SK-N-SH (cell line): ENCODE measurements at regions not wholly inside any gene's neighbourhood (a gene's known extent, or its start where the extent isn't known, plus 50 kb on each side); places are given as distances from the start of the nearest gene placed in this dataset.

ENCODE experiments used
- CTCF ChIA-PET: fragments of 300-600, 350-600 bp; formaldehyde crosslinking; extraction: SDS; loops from one replicate; lab custom pipeline; 2021; lab: Yijun Ruan, JAX
- POLR2A ChIA-PET: fragments of 350-600 bp; sonication (Branson Sonifier 250); formaldehyde crosslinking; extraction: SDS; loops from one replicate; lab custom pipeline; 2020; ENCODE audit warnings: antibody characterized with exemption, inconsistent platforms; lab: Yijun Ruan, JAX
- DNase-seq: peaks from one replicate; pipeline ENCODE4 v3.0.0; 2012
- H2AFZ ChIP-seq: fragments of 200-600 bp; sonication (generic); 2 replicates; pipeline ENCODE4 v1.8.1; 2016; ENCODE audit warnings: antibody characterized with exemption, mild to moderate bottlenecking, low read depth
- H3F3A ChIP-seq: fragments of 200-600 bp; sonication (generic); replicated peaks from 2 replicates; pipeline ENCODE3; 2016; ENCODE audit warnings: antibody characterized with exemption, mild to moderate bottlenecking; ENCODE audit not compliant: insufficient read depth
- H3K27ac ChIP-seq, 2 experiments: fragments of 200-500 bp in 1 of 2; fragments of 200-600 bp in 1 of 2; sonication (Bioruptor generic) in 1 of 2; sonication (generic), shearing (Covaris generic) in 1 of 2; 2 replicates each; pipeline versions ENCODE4 v1.5.1 to v1.6.1; 2014 to 2016; ENCODE audit warnings: low read depth in 2 of 2, inconsistent platforms in 1 of 2, low read length in 1 of 2, mild to moderate bottlenecking in 1 of 2, mixed read lengths in 1 of 2
- H3K27me3 ChIP-seq: fragments of 200-600 bp; sonication (generic), shearing (Covaris generic); 2 replicates; pipeline ENCODE4 v1.6.1; 2016; ENCODE audit warnings: mixed run types; ENCODE audit not compliant: insufficient read depth
- H3K36me3 ChIP-seq, 2 experiments: fragments of 200-500 bp in 1 of 2; fragments of 200-600 bp in 1 of 2; sonication (Bioruptor generic) in 1 of 2; sonication (generic) in 1 of 2; replicated peaks in 1 of 2; 2 replicates each; pipeline versions ENCODE3 to v1.5.1; 2014 to 2016; ENCODE audit warnings: low read length in 1 of 2, mild to moderate bottlenecking in 1 of 2; ENCODE audit not compliant: insufficient read depth in 2 of 2, control insufficient read depth in 1 of 2
- H3K4me1 ChIP-seq, 2 experiments: fragments of 200-500 bp in 1 of 2; fragments of 200-600 bp in 1 of 2; sonication (Bioruptor generic) in 1 of 2; sonication (generic), shearing (Covaris generic) in 1 of 2; 2 replicates each; pipeline versions ENCODE4 v1.5.1 to v1.6.1; 2014 to 2016; ENCODE audit warnings: low read depth in 1 of 2, low read length in 1 of 2, mixed run types in 1 of 2; ENCODE audit not compliant: insufficient read depth in 2 of 2, control insufficient read depth in 1 of 2
- H3K4me2 ChIP-seq: fragments of 200-600 bp; sonication (generic), shearing (Covaris generic); 2 replicates; pipeline ENCODE4 v1.6.1; 2017; ENCODE audit warnings: mixed run types
- H3K4me3 ChIP-seq, 2 experiments: fragments of 200-500 bp in 1 of 2; fragments of 200-600 bp in 1 of 2; sonication (Bioruptor generic) in 1 of 2; sonication (generic), shearing (Covaris generic) in 1 of 2; 2 replicates each; pipeline versions ENCODE4 v1.5.1 to v1.8.1; 2014 to 2016; ENCODE audit warnings: low read depth in 2 of 2, inconsistent platforms in 1 of 2, low read length in 1 of 2, mild to moderate bottlenecking in 1 of 2, mixed read lengths in 1 of 2, moderate library complexity in 1 of 2
- H3K79me2 ChIP-seq: fragments of 200-600 bp; sonication (generic); 2 replicates; pipeline ENCODE4 v1.8.1; 2017; ENCODE audit warnings: mild to moderate bottlenecking; ENCODE audit not compliant: insufficient read depth
- H3K9ac ChIP-seq: fragments of 200-600 bp; sonication (generic); 2 replicates; pipeline ENCODE4 v1.6.1; 2017; ENCODE audit warnings: mixed run types
- H3K9me2 ChIP-seq: fragments of 200-600 bp; sonication (generic); 2 replicates; pipeline ENCODE4 v1.6.1; 2017; ENCODE audit warnings: mixed run types
- H3K9me3 ChIP-seq: fragments of 200-600 bp; sonication (generic); 2 replicates; pipeline ENCODE4 v1.6.1; 2017; ENCODE audit warnings: mixed run types, mild to moderate bottlenecking, moderate library complexity
- H4K20me1 ChIP-seq: fragments of 200-600 bp; sonication (generic); 2 replicates; pipeline ENCODE4 v1.6.1; 2017; ENCODE audit warnings: mild to moderate bottlenecking, mixed run types; ENCODE audit not compliant: insufficient read depth
- CTCF ChIP-seq: fragments of 200-600 bp; sonication (generic); IDR thresholded peaks from 2 replicates; pipeline ENCODE4 v1.6.1; 2017; ENCODE audit warnings: antibody characterized with exemption, mild to moderate bottlenecking, moderate library complexity
- ELF1 ChIP-seq: IDR thresholded peaks from 2 replicates; pipeline ENCODE4 v1.4.0; 2012
- GATA2 ChIP-seq: sonication (generic); formaldehyde crosslinking; IDR thresholded peaks from 2 replicates; pipeline ENCODE4 v1.5.0; 2020; ENCODE audit warnings: mild to moderate bottlenecking, missing genetic modification reagents
- MAX ChIP-seq: IDR thresholded peaks from 2 replicates; pipeline ENCODE4 v1.4.0; 2012; ENCODE audit warnings: low read depth
- NFIC ChIP-seq: IDR thresholded peaks from 2 replicates; pipeline ENCODE4 v1.4.0; 2012; ENCODE audit warnings: borderline replicate concordance
- NRF1 ChIP-seq: IDR thresholded peaks from 2 replicates; pipeline ENCODE4 v1.6.1; 2012; ENCODE audit warnings: low read depth, mild to moderate bottlenecking, low read length
- REST ChIP-seq: IDR thresholded peaks from 2 replicates; pipeline ENCODE4 v1.6.1; 2012; ENCODE audit warnings: mild to moderate bottlenecking, low read depth, low read length, moderate library complexity
- RXRA ChIP-seq: IDR thresholded peaks from 2 replicates; pipeline ENCODE4 v1.4.0; 2012; ENCODE audit warnings: low read depth, mild to moderate bottlenecking, borderline replicate concordance
- TAF1 ChIP-seq: IDR thresholded peaks from 2 replicates; pipeline ENCODE4 v1.6.1; 2012; ENCODE audit warnings: low read depth, mild to moderate bottlenecking, low read length, moderate library complexity, borderline replicate concordance
- TCF12 ChIP-seq: IDR thresholded peaks from 2 replicates; pipeline ENCODE4 v1.4.0; 2012
- YY1 ChIP-seq: IDR thresholded peaks from 2 replicates; pipeline ENCODE4 v1.4.0; 2012; ENCODE audit warnings: low read depth, mild to moderate bottlenecking
- WGBS: methylation state at CpG from one replicate; pipeline ENCODE4 v1.1.6; 2017; ENCODE audit warnings: low lambda C conversion rate; 5-methylcytosine and 5-hydroxymethylcytosine counted together

GRCh38 chr17:33847900-33848299 is 407.2 kb upstream of the CCL2 start:
- WGBS = 4% methylated on average over 4 of the region's 4 CpGs
- H3K79me2 ChIP-seq = no peaks in the 10 kb centered on the region
- ChIA-PET CTCF (no interaction called here), POLR2A (no interaction called here)
- no peaks in the 10 kb centered on the region for H3K36me3 ChIP-seq
- no peak overlapping the region for H3K27ac ChIP-seq
- no peak for DNase-seq
- no peak overlapping the region for H3K4me2 ChIP-seq
- no peaks in the 10 kb centered on the region; a peak in 1 of 4 replicates for H3K4me1 ChIP-seq
- TF ChIP-seq NRF1 (no peak), TAF1 (no peak), TCF12 (no peak)
- H3K9ac ChIP-seq = no peak overlapping the region
- no peaks in the 10 kb centered on the region for H3K9me3 ChIP-seq
- no peak overlapping the region for H3K4me3 ChIP-seq
- no peaks in the 10 kb centered on the region for H3K27me3 ChIP-seq
- no peaks in the 10 kb centered on the region for H3F3A ChIP-seq
- H4K20me1 ChIP-seq = no peaks in the 10 kb centered on the region
- H2AFZ ChIP-seq = no peak overlapping the region
- no peaks in the 10 kb centered on the region for H3K9me2 ChIP-seq

GRCh38 chr17:33848433-33848832 is 406.7 kb upstream of the CCL2 start:
- Histone ChIP-seq H3K9me3 (no peaks in the 10 kb centered on the region), H3K9ac (no peak overlapping the region), H3F3A (no peaks in the 10 kb centered on the region), H3K9me2 (no peaks in the 10 kb centered on the region), H3K4me2 (no peak overlapping the region), H3K27me3 (no peaks in the 10 kb centered on the region), H3K4me1 (no peaks in the 10 kb centered on the region; a peak in 1 of 4 replicates), H3K36me3 (no peaks in the 10 kb centered on the region), H4K20me1 (no peaks in the 10 kb centered on the region), H3K27ac (no peak overlapping the region), H2AFZ (no peak overlapping the region), H3K79me2 (no peaks in the 10 kb centered on the region), H3K4me3 (no peak overlapping the region)
- POLR2A ChIA-PET = no interaction called here
- no peak for DNase-seq
- CTCF ChIA-PET = no interaction called here
- 20% methylated on average over 3 of the region's 3 CpGs for WGBS
- TF ChIP-seq ELF1 (no peak), CTCF (no peak), RXRA (no peak), NRF1 (no peak), YY1 (no peak), MAX (no peak), GATA2 (CRISPR knock-in tag) (no peak), NFIC (no peak), REST (no peak)
